ENCODE measurements at regions not wholly inside any gene's neighbourhood (a gene's known extent, or its start where the extent isn't known, plus 50 kb on each side); places are given as distances from the start of the nearest gene placed in this dataset.
"Not testable (repeated sequence)": the region's sequence is repeated elsewhere in the genome, so short reads cannot be mapped to it uniquely, and the experiment has no call there.

DNA sequence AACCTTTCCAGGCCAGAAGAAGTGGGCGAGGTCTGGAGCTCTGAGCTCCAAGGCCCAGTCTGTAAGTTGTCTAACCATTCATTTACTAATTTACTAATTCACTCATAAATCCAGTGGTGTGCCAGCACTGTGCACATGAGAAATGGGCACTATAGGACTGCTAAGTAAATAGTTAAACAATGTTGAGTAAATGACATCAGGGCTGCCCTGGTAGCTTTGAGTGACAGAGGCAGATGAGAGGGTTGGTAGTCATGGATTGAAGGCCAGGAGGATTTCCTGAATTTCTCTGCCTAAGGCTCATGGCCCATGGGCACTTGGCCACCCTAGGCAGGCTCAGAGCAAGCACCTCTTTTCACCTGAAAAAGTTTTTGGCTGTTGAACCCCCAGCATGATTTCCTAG lies 216.9 kb upstream of the RXFP2 start:
- DNase-seq: no peak

- DNase-seq: no peak
These were observed 211.2 kb upstream of the RXFP2 start for GRCh38 chr13:31528176-31528575.

DNA sequence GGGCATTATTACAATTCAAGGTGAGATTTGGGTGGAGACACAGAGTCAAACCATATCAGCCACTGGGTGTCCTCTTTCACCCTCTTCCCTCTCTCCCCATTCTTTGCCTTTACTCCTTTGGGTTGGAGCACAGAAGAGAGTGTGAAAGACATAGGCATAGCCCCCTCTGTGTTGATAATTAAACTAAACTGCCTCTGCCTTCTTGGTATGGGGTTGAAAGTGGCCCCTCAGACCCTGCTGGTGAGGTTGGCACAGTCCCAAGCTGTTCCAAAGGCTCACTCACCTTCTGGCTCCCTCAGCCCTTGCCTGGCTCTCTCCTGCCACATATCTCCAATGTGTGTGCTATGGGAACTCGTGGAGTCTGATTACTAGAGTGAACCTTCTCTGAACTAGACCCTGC lies 210.6 kb upstream of the RXFP2 start:
- no peak for DNase-seq

- no peak for DNase-seq
These were observed 208.4 kb upstream of the RXFP2 start for GRCh38 chr13:31530922-31531321.

DNA sequence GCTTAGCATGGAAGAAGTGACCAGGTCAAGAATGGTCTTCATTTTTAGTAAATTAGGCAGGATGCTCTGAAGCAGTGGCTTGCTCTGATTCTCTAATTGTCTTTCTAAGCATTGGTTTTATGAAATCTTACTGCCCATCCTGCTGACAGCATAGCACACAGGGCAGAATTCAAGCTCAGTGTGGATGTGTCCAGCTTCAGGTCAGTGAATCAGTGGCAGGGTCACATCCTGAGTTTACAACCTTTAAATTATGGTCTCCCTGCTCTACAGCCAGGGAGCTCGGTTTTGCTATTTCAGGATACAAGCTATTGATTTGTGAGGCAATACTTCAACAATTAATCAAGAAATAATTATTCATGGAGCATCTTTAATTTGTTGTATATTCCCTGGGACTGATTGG lies 202.3 kb upstream of the RXFP2 start:
- no peak for DNase-seq

DNA sequence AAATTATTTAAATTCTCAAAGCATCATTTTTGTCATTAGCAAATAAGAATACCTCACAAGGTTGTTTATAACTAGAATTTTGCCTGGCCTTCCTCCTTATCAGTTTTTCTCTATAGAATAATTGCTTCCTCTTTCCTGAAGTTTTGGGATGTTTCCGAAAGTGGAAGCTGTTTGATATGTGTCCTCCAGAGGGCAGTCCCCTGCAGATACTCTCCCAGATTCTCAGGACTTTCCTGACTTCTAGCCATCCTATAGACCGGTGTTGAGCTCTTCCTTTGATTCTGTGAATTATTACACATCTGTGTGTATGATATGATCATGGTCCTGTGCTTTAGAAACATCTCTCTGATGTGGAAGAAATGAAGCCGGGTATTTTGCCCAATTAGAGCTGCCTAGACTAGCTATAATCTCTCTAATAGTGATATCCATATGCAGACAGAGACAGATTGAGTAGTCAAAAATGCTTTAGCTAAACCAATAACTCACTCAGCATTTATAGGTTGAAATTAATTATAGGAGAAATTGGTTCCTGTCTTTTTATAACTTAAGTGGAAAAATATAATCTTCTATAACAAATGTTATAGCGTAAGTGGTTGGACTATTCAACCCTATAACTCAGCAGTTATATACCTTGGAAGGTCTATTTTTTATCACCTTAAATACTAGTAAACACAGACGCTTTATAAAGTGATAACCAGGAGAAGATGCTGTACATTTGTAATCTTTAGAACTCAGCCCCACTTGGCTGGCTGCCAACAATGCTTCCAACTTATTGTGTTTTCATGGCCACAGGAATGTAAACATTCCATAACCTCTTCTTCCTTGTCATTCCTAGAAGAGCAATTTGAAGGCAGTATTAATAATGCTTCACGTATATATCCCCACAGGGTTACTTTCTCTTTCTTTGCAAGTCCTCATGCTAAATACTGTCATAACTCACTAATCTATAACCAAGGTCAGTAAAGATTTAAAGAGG lies 201.0 kb upstream of the RXFP2 start:
- no peak for DNase-seq

GRCh38 chr13:31540281-31540680 lies 199.0 kb upstream of the RXFP2 start:
- no peak for DNase-seq

DNA sequence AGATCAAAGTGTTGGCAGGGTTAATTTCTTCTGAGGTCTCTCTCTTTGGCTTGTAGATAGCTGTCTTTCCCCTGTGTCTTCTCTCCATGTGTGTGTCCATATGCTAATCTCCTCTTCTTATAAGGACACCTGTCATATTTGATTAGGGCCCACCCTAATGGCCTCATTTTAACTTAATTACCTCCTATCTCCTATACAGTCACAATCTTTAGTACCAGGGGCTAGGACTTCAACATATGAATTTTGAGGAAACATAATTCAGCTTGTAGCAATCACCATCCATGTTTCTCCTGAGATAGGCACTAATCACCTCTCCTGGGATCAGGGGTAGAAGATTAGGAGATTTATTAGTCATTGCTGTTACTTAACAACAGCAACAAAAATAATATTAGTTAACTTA lies 196.1 kb upstream of the RXFP2 start:
- no peak for DNase-seq

GRCh38 chr13:31545616-31546015 lies 193.7 kb upstream of the RXFP2 start:
- DNase-seq: no peak

GRCh38 chr13:31556376-31556775 lies 182.9 kb upstream of the RXFP2 start:
- DNase-seq: no peak

GRCh38 chr13:31584221-31584620 lies 155.1 kb upstream of the RXFP2 start:
- DNase-seq: not testable (repeated sequence)

GRCh38 chr13:31587698-31588266 lies 151.5 kb upstream of the RXFP2 start:
- no peak for DNase-seq

DNA sequence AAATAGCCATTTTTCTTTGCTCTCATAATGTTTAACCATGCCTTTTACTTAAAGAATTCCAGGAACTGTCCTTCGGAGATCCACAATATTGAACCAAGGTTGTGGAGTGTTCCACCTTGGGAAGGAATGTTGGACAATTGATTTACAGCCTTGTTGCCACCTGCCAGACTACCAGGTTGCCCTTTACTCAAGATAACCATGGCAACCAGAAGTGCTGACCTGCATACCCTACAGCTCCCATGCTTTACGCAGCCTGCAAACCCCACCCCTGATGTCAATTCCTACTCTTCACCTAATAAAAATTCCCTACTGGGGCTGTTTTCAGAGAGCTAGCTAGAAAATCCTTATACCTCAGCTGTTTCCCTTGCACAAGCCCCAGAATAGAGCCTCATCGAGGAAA lies 151.0 kb upstream of the RXFP2 start:
- DNase-seq: no peak

GRCh38 chr13:31588893-31589292 lies 150.4 kb upstream of the RXFP2 start:
- DNase-seq: no peak

DNA sequence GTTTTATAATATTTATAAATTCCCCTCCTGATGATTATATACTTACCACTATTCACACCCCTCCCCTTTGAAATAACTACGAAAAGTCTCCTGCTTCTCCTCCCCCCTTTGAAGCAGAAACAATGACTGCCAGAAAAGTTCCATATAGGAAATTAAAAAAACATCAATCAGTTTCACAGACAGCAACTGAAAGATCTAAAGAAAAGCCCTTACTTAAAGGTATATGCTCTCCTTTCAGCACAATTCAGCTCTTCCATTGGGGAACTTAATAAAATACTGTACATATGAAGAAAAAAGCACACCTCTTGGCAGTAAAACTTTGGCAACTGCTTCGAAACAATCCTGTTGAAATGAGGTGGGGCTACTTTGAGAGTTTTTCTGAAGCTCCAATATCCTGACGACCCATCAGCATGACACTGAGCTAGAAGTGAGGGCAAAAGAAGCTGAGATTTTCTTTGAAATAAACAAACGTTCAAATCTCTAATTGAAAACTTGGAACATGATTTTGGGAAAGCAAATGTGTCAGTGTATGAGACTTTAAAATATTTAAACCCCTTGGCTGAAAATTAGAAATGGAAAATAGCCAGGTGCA lies 147.6 kb upstream of the RXFP2 start:
- DNase-seq: no peak

DNA sequence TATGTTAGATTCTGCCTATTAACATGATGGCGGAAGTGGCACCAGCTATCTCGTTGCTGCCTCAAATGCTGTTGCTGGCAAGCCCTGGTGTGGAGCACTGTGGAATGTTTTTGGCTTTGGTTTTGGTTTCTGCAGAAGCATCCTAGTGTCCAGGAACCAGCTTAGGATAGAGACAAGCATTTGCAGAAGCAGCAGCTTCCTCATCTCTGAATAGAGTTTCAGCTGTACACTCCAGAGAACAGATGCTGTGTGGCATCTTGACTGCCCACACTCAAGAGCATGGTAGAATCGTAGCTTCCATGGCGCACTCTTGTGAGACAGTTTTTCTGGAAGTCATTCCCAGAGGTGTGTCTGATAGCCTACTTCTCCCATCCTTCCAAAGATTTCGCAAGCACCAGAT lies 145.3 kb upstream of the RXFP2 start:
- no peak for DNase-seq

DNA sequence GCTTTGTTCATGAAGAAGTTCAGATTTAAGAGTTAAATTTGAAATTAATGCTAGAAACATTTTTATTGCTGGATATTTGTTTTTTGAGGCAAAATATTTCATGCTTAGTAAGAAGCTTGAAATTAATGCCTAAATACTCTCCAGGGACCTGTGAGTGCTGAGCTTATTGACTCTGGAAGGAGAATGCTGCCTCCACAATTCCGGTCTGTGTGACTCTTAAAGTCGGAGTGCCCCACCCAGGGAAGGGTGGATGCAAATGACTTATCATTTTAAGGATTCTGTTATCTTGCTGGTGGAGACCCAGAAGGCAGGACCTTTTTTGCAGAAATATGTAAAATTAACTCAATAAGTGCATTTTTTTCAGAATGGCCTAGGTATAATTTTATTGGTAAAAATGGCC lies 143.8 kb upstream of the RXFP2 start:
- no peak for DNase-seq

GRCh38 chr13:31598990-31599389 lies 140.3 kb upstream of the RXFP2 start:
- no peak for DNase-seq

DNA sequence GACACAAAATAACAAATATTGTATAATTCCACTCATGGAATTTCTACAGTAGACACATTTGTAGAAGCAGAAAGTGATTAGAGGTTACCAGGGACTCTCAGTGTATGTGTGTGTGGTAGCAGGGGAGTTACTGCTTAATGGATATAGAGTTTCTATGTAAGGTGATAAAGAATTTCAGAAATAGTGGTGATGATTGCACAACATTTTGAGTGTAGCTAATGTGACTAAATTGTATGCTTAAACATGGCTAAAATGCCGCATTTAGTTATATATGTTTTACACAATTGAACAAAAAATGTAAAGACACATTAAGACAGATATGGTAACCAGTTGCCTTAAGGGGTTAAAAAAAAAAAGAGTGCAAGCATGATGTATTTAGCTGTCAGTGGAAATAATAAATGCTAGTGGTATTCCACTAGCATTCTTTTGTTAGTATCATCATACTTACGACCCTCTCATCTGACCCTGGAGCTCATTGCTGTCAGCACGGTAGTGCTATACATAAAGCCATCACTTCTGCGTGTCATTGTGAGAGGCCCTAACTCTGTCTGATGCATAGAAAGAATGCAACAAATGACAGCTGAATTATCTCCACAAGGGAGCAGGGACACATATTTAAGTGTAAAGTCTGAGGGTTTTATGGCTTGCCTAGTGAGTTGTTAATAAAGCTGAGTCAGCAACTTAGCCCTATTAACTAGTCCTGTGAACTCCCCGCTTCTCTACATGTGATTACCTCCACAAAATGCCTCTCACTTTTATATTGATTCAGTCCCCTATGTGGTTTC lies 134.1 kb upstream of the RXFP2 start:
- no peak for DNase-seq

GRCh38 chr13:31607531-31607930 lies 131.8 kb upstream of the RXFP2 start:
- DNase-seq: not testable (repeated sequence)

DNA sequence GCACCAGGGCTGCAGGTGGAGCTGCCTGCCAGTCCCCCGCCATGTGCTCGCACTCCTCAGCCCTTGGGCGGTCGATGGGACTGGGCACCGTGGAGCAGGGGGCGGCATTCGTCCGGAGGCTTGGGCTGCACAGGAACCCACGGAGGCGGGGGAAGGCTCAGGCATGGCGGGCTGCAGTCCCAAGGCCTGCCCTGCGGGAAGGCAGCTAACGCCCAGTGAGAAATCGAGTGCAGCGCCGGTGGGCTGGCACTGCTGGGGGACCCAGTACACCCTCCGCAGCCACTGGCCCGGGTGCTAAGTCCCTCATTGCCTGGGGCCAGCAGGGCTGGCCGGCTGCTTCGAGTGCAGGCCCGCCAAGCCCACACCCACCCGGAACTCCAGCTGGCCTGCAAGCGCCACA lies 130.5 kb upstream of the RXFP2 start:
- DNase-seq: not testable (repeated sequence)

- no peak for DNase-seq
These were observed 128.9 kb upstream of the RXFP2 start for GRCh38 chr13:31610270-31610998.

DNA sequence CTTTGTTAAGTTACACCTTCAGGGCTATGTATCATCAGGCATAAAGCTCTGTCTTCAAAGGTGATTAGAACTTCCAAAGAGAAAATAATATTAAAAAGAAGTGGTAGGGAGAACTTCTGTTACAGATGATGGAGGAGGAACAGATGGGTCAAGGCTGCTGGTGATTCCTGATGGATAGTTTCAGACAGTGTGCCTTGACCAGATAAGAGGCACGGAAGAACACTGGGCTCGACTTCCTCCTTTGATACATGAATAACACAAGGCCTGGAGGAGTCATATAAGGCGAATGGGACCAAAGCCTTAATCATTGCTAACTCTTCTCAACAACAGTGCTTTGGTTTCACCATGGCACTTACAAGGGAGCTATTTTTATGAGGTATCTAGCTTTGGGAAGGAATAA lies 128.1 kb upstream of the RXFP2 start:
- no peak for DNase-seq
